HG02623 (cell line): ENCODE measurements at regions not wholly inside any gene's neighbourhood (a gene's known extent, or its start where the extent isn't known, plus 50 kb on each side); places are given as distances from the start of the nearest gene placed in this dataset.

ENCODE experiments used
- ATAC-seq: cut with Tn5 transposase; IDR thresholded peaks from one replicate; pipeline ENCODE4 v1.9.1; 2021; ENCODE audit warnings: moderate library complexity; ENCODE audit not compliant: unreplicated experiment

DNA sequence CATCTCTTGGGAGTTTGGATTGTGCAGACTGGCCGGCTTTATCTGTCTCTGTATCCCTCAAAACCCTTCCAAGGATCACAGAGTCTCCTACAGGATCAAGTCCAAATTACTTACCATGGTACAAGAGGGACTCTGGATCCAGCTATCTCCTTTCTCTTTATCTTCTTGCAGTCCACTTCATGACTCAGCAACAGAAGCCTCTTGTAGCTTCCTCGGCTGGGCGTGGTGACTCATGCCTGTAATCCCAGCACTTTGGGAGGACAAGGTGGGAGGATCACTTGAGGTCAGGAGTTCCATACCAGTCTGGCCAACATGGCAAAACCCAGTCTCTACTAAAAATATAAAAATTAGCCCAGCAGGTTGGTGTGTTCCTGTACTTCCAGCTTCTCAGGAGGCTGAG is 189.7 kb downstream of the BCAT1 start:
- ATAC-seq = no peak

DNA sequence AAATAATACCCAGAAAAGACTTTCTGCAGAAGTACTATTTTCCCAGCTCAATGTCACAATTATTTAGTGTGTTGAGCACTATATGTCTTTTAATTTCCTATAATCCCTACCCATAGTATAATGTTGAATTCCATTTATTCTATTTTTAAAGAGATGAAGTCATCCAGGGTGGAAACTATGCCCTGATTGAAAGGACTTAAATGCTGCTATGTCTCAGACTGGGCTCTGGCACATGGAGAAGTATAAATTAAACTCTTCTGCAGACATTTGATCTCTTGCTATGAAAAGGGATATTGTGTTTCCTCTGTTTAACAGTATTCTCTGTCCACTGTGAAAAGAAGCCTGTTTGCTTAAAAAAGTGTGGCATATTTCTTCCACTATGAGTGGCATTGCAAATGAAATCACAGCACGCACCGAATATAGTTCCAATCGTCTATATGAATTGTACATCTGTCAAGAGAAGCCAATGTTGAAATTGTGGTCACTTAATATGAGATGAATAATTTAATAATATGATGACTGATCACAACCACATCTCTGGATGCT is 192.3 kb downstream of the BCAT1 start:
- ATAC-seq = no peak

DNA sequence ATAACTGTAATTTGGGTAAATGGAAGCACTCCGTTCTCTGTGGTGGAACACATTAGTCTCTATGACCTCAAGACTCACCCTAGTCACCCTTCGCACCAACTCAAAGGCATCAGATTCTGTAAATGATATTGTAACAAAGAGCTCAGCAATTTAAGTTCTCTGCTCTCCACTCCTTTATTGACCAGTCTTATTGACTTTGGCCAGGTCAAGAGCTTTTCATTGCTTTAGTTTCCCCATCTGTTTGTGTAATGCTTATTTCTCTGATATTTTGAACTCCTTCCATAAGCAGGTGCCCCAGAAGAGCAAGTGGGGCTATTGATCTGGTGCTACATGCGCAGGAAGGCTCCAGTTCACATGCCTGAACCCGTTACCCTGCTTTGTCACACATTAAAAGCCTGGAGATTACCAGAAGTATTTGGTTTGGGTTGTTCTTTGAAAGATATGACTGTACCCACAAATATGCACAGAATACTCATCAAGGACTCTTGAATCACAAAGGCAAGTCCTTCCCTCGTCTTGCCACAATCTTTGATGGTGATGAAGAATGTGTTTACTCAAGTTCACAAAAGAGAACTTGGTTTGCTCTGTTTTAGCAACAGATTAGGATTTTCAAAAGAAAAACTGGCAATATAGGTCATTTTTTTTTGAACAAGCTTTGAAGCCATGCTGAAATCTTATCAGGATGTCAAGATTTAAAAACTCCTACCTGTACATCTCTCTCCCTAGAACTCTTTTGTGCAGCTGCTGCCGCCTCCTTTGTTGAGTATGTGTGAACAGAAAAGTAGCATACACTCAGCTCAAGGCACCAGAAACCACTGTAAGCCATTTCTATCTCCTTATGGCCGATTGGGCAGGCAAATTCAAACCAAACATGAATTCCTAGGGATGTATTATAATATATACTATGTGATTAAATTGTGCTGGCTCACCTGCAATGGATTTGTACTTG is 193.9 kb downstream of the BCAT1 start:
- ATAC-seq = no peak

DNA sequence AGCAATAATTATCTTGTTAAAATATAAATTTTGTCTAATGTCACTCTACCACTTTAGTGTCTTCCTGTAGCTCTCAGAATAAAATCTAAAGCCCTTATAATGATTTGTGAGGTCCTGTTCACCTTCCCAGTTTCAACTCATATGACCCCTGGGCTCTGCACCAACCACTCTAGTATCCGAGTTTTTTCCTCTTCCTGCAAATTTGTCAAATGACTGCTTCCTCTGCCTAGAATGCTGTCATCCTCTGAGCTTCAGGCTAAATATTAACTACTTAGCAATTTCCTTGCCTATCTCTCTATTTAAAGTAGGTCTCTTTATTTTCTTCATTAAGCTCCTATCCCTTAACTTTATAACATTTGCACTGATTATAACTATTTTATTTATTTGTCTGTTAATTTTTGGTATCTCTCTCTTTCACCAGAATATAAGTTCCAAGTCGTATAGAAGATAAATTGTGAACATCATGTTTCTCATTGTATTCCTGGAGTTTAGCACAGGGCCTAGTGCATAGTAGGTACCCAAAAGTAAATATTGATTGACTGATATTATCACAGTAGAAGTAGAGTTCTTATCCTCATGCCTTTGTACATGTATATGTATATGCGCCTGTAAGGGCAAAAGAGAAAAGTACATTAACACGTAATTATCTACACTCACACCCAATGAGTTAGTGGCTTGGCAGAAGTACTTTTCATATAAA is 196.0 kb downstream of the BCAT1 start:
- ATAC-seq = no peak

DNA sequence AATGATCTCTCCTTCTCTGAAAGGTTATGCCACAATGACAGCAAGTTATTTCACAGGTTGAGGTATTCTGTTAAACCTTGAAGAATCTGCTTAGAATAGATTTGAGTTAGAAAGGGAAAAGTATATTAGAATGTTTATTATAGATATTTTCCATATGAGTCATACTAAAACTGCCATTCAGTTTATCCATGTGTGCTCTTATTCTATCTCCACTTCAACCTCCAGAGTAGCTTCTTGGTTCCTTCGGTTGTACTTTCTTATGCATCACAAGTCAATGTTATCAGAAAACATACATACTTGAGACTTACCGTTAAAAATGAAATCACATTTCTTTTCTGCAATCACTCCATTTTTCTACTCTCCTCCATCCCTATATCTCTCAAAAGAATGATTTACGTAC is 197.7 kb downstream of the BCAT1 start:
- ATAC-seq = no peak

DNA sequence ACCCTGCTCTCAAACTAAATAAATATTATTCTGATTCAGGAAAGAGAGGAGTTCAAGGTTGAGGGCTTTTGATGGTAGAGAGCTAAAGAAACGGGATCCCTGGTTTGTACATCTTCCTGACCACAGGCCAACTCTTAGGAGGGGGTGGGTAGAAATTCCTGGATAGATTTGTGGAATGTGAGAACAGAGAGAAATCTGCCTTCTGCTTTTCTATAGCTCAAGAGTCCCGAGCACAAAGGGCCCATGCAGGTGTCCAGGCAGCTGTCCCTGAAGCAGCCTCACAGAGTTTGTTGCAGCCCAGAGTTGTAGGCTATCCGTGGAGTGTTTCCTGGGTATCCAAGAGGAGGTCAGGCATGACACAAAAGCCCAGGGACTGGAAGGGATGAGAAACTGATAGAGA is 198.6 kb downstream of the BCAT1 start:
- ATAC-seq = no peak

DNA sequence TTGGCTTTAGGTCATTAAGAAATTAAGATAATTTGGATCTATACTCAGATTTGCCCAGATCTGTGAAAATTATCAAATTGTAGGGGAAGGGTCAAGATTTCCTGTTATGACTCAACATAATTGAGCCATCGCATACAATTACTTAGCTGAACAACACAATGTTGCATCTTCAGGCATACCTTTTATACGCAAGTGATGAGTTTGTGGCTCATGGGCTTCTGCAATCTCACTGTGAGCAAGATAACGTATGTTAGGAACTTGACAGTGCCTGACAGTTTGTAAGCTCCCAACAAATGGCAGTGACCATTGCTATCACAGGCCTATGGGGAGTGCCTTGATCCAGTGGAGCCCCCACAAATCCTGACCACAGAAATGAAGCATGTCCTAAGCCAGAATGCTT is 199.7 kb downstream of the BCAT1 start:
- ATAC-seq = no peak

DNA sequence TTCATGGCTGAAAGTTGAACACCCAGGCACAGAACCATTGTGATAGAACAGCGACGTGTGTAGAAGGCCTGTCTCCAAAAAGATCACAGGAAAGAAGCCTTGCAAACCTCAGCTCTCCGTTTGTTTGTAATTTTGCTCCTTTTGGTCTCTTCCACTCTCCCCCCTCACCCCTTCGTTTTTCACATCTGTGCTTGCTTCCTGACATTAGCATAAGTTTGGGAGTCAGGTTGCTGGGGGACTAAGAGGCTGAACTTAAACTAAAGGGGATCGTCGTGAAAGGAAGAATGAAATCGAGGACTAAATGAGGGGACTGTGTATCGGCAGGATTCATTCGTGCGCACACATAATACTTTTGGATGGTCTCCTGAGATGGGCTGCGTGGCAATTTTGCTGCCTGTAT is 200.6 kb downstream of the BCAT1 start:
- ATAC-seq = no peak

DNA sequence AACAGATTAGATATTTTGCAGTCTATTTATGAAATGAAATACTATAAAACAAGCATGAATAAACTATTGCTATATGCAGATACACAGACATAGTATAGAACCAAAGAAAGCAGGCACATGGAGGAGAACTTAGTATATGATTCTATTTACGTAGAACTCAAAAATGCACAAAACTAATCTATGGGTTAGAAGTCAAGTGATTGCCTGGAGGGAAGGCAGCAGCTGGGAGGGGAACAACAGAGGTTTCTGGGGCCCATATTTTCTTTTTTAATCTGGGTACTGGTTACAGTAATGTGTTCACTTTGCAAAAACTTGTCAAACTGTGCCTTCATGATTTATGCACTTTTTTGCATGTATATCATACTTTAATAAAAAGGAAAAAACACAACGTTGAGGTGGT is 202.0 kb downstream of the BCAT1 start:
- ATAC-seq = no peak

DNA sequence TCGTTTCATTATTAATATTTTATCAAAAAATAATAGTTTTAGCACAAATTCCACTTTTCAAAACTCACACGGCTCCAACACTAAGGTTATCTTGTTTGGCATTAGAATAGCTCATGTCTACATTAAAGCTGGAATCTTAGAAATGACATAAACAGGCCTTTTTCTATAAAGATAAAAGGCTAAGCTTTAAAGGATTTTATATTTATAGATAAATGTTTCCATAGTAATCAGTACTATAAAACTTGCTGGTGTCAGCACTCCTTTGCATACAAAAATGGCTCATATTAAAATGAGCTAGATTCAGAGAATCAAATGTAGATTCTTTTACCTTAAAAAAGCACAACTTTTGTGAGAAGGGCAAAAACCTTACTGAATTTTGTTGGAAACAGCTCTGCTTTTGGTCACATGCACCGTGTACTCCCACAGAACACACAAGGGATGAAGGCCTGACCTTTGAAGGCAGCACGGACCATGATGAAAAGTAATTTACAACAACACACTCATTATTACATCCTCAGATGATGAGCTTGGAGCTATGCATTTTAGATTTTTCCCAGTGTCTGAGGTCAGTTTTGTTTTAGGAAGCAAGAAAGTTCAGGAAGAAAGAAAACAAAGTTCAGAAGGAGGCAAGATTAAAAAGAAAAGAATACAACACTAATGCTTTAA is 202.8 kb downstream of the BCAT1 start:
- no peak for ATAC-seq

DNA sequence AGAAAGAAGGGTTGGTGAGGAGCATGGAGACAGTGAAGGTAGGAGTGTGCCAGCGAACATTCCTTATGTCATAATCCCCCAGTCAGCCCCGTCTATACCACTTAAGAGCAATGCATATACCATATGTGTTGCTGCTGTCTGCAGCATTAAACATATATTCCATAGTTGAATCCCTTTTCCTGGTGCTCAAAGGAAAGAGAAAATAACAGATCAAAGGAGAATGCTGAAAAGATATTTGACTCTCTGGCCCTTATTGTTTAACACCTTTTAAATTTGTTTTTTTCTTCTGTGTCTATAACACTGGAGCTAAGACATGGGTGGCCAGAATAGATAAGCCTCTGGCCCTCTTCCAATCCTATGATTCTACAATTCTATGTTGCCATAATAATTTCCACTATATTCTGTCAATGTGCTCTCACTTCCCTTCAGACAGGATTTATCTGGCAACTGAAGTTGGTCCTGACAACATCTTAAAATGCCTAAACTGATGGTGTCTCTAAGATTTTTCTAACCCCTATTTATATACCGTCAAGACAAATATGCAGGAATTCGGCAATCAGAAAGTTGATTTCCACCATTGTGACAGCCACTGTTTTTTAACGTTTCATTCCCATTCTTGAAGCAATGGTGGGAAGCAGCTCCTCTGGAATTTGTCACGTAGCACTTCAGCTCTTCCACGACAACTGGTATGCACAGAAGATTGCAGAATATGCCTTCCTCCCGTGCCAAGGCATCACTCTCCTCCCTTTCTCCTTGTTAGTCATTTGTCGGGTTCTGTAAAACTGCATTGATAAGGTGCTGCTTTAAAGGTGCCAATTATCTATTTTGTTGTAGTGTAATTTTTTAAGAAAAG is 204.7 kb downstream of the BCAT1 start:
- no peak for ATAC-seq

DNA sequence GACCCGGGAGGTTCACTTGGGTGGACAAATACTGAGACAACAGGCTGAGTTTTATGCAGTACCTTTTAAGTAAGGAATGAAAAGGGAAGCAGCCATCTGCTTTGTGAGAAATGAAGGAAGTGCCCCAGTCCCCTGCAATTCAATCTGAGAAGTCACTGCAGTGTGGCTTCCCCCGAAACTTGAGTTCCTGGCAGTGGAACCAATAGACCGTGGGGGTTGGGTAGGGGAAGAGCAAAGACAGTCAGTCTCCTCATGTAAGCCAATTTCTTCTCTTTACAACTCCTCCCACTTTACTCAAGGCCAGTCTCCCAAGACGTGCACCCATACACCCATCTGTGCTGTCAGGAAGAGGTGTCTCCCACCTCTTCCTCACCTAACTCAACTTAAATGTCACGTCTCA is 206.5 kb downstream of the BCAT1 start:
- peak; percentile 87 for ATAC-seq

DNA sequence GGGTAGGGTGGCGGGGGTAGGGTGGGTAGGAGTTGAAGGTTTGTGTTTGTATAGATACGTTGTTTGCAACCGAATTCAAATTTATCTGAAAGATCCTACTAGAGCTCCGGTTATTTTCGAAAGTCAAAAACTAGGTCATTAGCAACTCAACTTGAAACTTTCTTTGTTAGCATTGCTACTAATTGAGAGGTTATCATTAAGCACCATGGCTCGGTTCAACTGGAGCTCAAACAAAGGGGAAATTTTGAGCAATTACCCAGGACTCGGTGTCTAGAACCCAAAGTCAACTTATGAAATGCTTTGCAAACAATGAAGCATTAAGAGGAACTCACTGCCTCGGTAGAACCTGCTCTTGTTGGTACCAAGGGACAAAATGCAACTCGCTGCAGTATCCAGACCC is 207.7 kb downstream of the BCAT1 start:
- peak; percentile 40 for ATAC-seq

DNA sequence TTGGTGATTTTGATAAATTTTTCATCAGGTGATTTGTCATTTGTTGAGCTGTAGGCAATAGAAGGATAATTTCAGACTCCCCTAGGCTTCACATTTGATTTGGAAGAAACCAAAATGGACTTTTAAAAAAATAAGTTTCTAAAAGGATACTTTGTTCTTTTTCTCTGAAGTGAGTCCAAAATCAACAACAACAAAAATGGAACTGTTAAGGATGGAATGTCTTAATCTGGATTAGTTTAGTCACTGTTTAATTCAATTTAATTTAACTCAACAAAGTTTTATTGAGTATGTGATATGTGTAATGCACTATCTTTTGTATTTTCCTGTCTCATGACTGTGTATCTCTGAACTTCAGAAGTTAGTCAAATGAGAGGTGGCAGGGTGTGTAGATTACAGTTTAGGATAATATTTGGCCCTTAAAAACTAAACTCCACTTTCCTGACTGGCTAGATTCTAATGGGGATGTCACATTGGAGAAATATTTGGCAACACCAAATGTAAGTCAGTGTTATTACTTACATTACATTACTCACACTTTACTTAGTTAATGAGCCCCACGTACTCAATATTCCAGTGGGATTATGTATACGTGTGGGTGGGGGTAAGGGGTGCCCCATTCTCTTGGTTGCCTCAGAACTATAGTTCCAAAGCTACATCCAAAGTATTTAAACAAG is 209.7 kb downstream of the BCAT1 start:
- no peak for ATAC-seq

DNA sequence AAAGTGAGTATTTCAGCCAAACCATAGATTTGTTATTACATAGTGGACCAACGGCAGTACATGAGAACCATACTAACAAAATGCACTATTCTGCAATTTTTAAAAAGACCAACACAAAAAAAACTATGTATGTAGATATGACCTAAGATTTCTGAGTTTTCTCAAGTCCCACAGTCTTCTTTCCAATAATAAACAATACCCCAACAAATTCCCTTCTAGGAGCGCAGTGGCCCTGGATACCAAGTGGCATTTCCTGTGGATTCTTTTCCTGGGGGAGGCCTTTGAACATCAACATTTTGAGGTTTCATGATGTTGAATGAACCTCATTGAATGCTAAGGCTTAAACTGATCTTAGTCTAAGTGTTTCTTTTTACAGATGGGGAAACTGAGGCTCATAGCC is 210.5 kb downstream of the BCAT1 start:
- no peak for ATAC-seq

DNA sequence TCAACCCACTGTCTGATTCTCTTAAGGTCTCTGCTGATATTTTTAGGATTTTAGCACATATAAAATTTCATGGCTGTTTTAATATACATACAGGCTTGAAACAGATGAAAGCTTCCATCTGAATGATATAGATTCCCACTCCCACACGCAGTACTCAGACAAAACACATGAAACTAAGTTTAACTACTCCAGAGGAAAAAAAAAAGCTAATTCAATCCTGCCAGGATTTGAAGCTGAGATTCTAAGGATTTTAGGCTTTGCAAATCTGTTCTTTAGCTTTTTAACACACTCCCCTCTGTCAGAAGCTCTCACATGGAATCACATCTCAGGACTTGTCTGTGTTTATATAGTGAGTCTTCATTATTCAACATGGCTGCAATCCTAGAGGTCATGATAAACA is 217.3 kb downstream of the BCAT1 start:
- ATAC-seq = no peak

DNA sequence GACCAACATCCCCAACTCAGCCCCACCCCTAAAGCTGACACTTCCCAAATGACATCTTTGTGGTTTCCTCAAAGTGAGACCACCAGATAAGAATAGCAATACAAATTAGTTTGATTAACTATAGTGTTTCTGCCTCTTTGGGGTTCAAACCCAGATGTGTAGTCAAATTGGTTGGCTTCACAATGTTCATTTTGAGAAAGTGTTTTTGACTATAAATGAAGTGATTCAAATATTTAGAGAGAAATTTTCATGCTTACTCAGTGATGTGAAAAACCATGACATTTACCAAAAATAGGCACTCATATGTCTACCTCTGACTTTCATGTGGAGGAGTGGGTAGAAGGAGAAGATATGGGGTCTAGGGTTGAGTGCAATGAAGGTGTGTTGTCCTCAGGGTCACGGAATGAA is 218.4 kb downstream of the BCAT1 start:
- ATAC-seq = peak; percentile 55

DNA sequence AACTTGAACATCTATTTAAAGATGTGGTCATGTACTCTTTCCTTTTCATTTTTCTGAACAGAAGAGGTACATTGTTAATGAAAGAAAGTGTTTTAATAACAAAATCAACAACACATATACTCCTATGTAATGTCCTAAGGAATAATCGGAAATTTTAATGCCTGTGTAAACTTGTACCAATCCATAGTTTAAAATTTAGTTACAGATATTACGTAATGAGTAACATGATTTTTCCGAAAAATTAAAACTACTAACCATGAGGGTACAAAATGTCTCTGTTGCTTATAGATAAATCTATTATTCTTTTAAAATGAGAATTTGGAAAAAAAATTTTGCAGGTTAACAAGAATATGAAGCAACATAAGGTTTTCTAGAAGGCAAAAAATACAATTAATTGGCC is 220.1 kb downstream of the BCAT1 start:
- ATAC-seq = no peak

DNA sequence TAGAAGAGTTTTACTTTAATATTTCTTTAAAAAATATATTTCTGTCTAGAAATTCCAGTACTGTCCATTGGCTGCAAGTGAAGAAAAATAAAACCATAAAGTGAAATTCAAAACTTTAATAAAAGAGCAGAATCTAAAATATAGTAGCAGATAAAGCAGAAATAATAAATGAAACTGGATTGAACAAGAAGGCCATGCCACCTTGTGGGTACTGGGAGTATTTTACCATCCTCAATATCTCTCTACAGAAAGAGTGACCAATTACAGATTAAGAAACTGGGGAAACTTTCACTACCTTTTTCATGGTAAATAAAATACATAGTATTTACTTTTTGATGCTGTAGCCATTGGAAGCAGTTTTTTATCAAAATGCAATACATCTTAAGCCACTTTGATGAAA is 220.5 kb downstream of the BCAT1 start:
- no peak for ATAC-seq

DNA sequence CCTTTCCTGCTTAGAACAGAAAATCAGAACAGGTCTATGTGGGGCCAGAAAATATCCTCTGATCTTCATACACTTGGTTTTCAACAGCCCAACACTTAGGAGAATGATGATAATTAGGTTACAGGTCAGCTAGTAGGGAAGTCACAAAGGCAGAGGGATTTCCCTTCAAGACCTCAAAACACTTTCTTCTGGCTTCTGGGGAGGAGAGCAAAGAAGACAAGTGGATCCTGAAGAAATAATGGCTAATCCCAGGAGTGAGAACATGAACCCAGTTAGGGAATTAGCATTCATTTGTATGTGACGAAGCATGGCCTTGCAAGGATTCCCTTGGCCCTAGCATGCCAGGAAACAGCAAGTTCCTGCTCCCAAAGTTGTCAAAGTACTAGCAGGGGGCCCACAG is 223.3 kb downstream of the BCAT1 start:
- no peak for ATAC-seq
